HepG2 (cell line): ENCODE measurements at regions not wholly inside any gene's neighbourhood (a gene's known extent, or its start where the extent isn't known, plus 50 kb on each side); places are given as distances from the start of the nearest gene placed in this dataset.

Source experiments
- ATAC-seq: fragments of 200-7000 bp; cut with Tn5 transposase; 3 replicates; pipeline ENCODE4 v1.9.1; 2020; ENCODE audit warnings: mild to moderate bottlenecking, moderate library complexity
- BruUV-seq: library from RNA; stranded (reverse); fragments of 400-500 nt; replicated peaks from 2 replicates; lab custom pipeline; 2021; lab: Mats Ljungman, UMichigan
- CTCF ChIA-PET: fragments of 300-600 bp; formaldehyde crosslinking; extraction: SDS; loops from one replicate; lab custom pipeline; 2021; ENCODE audit warnings: low total read pairs, inconsistent platforms, low intra/inter-chr PET ratio; lab: Yijun Ruan, JAX
- POLR2A ChIA-PET: fragments of 350-600 bp; sonication (Branson Sonifier 250); formaldehyde crosslinking; loops from one replicate; lab custom pipeline; 2020; ENCODE audit warnings: antibody characterized with exemption, inconsistent platforms; lab: Yijun Ruan, JAX
- DNase-seq: peaks from one replicate; pipeline ENCODE4 v3.0.0-alpha.2; 2015; ENCODE audit warnings: low spot score
- FAIRE-seq: peaks from 3 replicates; lab custom pipeline; 2011; peaks lifted over from hg19 to GRCh38; lab: Jason Lieb, UNC
- H2AFZ ChIP-seq: one replicate; pipeline ENCODE4 v1.6.1; 2011; ENCODE audit warnings: low read length, inconsistent platforms
- H3K27ac ChIP-seq: fragments of 300-600 bp; 3 replicates; pipeline ENCODE4 v1.8.0; 2011; ENCODE audit warnings: mixed run types, mild to moderate bottlenecking, mixed read lengths, low read length, inconsistent platforms; ENCODE audit not compliant: insufficient read depth; ENCODE audit errors: extremely low read length
- H3K27me3 ChIP-seq, 2 experiments: fragments of 200-600 bp in 1 of 2; 2 replicates in 1 of 2; 3 replicates in 1 of 2; pipeline versions ENCODE4 v1.6.0 to v1.8.0; 2011; ENCODE audit warnings: low read length in 2 of 2, mild to moderate bottlenecking in 2 of 2, moderate library complexity in 2 of 2, inconsistent platforms in 1 of 2; ENCODE audit not compliant: insufficient read depth in 2 of 2, control insufficient read depth in 1 of 2
- H3K36me3 ChIP-seq, 2 experiments: fragments of 200-600 bp in 1 of 2; replicated peaks in 1 of 2; 2 replicates in 1 of 2; 3 replicates in 1 of 2; pipeline versions ENCODE4 v1.5.1 to v1.8.0; 2011; ENCODE audit warnings: low read length in 2 of 2, inconsistent platforms in 1 of 2; ENCODE audit not compliant: insufficient read depth in 2 of 2, control insufficient read depth in 1 of 2
- H3K4me1 ChIP-seq: 2 replicates; pipeline ENCODE4 v1.5.1; 2012; ENCODE audit warnings: low read length, inconsistent platforms; ENCODE audit not compliant: insufficient read depth
- H3K4me2 ChIP-seq: 2 replicates; pipeline ENCODE4 v1.6.0; 2011; ENCODE audit warnings: low read depth, low read length, inconsistent platforms
- H3K4me3 ChIP-seq, 3 experiments: fragments of 200-600 bp in 1 of 3; sonication (generic), shearing (Covaris generic) in 1 of 3; replicated peaks in 1 of 3; 2 replicates each; pipeline ENCODE4 v1.5.1; 2011 to 2016; ENCODE audit warnings: low read length in 3 of 3, inconsistent platforms in 2 of 3, low read depth in 2 of 3, mild to moderate bottlenecking in 2 of 3, control low read depth in 1 of 3, mixed read lengths in 1 of 3; ENCODE audit not compliant: insufficient read depth in 1 of 3
- H3K79me2 ChIP-seq: one replicate; pipeline ENCODE4 v1.6.1; 2011; ENCODE audit warnings: low read length, inconsistent platforms; ENCODE audit not compliant: insufficient read depth
- H3K9ac ChIP-seq: 2 replicates; pipeline ENCODE4 v1.6.0; 2011; ENCODE audit warnings: mild to moderate bottlenecking, low read depth, low read length, inconsistent platforms; ENCODE audit not compliant: insufficient read depth
- H3K9me3 ChIP-seq: 2 replicates; pipeline ENCODE4 v1.5.1; 2012; ENCODE audit warnings: mild to moderate bottlenecking, low read length
- H4K20me1 ChIP-seq: 2 replicates; pipeline ENCODE4 v1.6.0; 2011; ENCODE audit warnings: inconsistent platforms, mild to moderate bottlenecking, low read length, moderate library complexity; ENCODE audit not compliant: insufficient read depth
- CENPT ChIP-seq: sonication (generic); formaldehyde crosslinking; IDR thresholded peaks from 2 replicates; pipeline ENCODE4 v1.8.0; 2022; ENCODE audit warnings: low read depth, mild to moderate bottlenecking, moderate library complexity, missing genetic modification reagents
- CREM ChIP-seq, 2 experiments: sonication (generic) in 1 of 2; formaldehyde crosslinking in 1 of 2; IDR thresholded peaks; 2 replicates each; pipeline versions ENCODE4 v1.4.0 to v1.6.1; 2016 to 2020; ENCODE audit warnings: antibody characterized with exemption in 1 of 2, mild to moderate bottlenecking in 1 of 2, missing genetic modification reagents in 1 of 2
- FIP1L1 ChIP-seq: fragments of 200-400 bp; formaldehyde crosslinking; IDR thresholded peaks from 2 replicates; pipeline ENCODE4 v1.6.1; 2018; ENCODE audit warnings: low read depth, mild to moderate bottlenecking, low read length, moderate library complexity, borderline replicate concordance; ENCODE audit not compliant: insufficient read depth
- TFE3 ChIP-seq: IDR thresholded peaks from 2 replicates; pipeline ENCODE4 v1.6.1; 2016
- THAP11 ChIP-seq: IDR thresholded peaks from 2 replicates; pipeline ENCODE4 v1.6.1; 2016; ENCODE audit warnings: missing biosample characterization, missing genetic modification reagents
- TOE1 ChIP-seq: sonication (generic); formaldehyde crosslinking; IDR thresholded peaks from 2 replicates; pipeline ENCODE4 v1.4.0; 2020; ENCODE audit warnings: mild to moderate bottlenecking, missing genetic modification reagents
- TSC22D2 ChIP-seq: sonication (generic); formaldehyde crosslinking; IDR thresholded peaks from 2 replicates; pipeline ENCODE4 v1.5.1; 2020; ENCODE audit warnings: missing genetic modification reagents, mild to moderate bottlenecking, borderline replicate concordance
- ZNF317 ChIP-seq: sonication (generic); formaldehyde crosslinking; IDR thresholded peaks from 2 replicates; pipeline ENCODE4 v1.5.0; 2020; ENCODE audit warnings: mild to moderate bottlenecking, missing genetic modification reagents
- ZNF34 ChIP-seq: sonication (generic); formaldehyde crosslinking; IDR thresholded peaks from 2 replicates; pipeline ENCODE4 v1.4.0; 2020; ENCODE audit warnings: mild to moderate bottlenecking, missing genetic modification reagents, borderline replicate concordance
- ZNF850 ChIP-seq: sonication (generic); formaldehyde crosslinking; conservative IDR thresholded peaks from 2 replicates; pipeline ENCODE4 v1.9.0; 2021; ENCODE audit warnings: mild to moderate bottlenecking, missing genetic modification reagents
- ZSCAN12 ChIP-seq: sonication (generic); formaldehyde crosslinking; IDR thresholded peaks from 2 replicates; pipeline ENCODE4 v1.9.0; 2021; ENCODE audit warnings: mild to moderate bottlenecking, missing genetic modification reagents
- WGBS: methylation state at CpG from one replicate; pipeline ENCODE4 v1.1.6; 2017; ENCODE audit warnings: low lambda C conversion rate; 5-methylcytosine and 5-hydroxymethylcytosine counted together
- in situ Hi-C: cut with HindIII; loops from 2 replicates; pipeline ENCODE4 v1.10.0; 2017; ENCODE audit warnings: low pct_unique_long_range_greater_than_20kb; ENCODE audit not compliant: extremely low pct_ligation_motif_present
- intact Hi-C: fragments of 100-400 bp; cut with micrococcal nuclease; formaldehyde crosslinking; loops from one replicate; pipeline ENCODE4 v1.10.0; 2022; ENCODE audit not compliant: unreplicated experiment
- TF ChIP-seq, protein P1 (sequence below): sonication (generic); formaldehyde crosslinking; IDR thresholded peaks from 2 replicates; pipeline ENCODE4 v1.4.0; 2020; ENCODE audit warnings: mild to moderate bottlenecking, missing genetic modification reagents

DNA sequence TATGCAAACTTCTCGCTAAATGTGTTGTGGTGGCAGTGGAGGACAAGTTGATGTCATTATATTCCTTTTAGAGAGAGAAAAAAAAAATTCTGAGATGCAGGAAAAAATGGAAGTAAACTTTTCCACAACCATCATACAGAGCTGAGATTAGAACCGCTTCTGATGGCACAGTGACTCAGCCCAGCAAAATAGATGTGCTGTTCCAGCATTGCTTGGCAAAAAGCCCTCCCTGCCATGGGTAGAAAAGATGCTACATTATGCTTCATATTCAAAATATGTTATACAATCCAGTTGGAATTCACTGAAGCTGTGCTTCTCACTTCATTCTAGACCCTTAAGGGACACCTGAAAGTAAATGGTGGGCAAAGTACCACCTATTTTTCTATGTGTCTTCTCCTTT, 1047.6 kb upstream of the FANCL start (continued):
- TF ChIP-seq, protein P1, sequence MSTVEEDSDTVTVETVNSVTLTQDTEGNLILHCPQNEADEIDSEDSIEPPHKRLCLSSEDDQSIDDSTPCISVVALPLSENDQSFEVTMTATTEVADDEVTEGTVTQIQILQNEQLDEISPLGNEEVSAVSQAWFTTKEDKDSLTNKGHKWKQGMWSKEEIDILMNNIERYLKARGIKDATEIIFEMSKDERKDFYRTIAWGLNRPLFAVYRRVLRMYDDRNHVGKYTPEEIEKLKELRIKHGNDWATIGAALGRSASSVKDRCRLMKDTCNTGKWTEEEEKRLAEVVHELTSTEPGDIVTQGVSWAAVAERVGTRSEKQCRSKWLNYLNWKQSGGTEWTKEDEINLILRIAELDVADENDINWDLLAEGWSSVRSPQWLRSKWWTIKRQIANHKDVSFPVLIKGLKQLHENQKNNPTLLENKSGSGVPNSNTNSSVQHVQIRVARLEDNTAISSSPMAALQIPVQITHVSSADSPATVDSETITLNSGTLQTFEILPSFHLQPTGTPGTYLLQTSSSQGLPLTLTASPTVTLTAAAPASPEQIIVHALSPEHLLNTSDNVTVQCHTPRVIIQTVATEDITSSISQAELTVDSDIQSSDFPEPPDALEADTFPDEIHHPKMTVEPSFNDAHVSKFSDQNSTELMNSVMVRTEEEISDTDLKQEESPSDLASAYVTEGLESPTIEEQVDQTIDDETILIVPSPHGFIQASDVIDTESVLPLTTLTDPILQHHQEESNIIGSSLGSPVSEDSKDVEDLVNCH (CRISPR knock-in tag), result no peak
- TF ChIP-seq CENPT (CRISPR knock-in tag), result no peak
- no peak for TF ChIP-seq CREM (IDR thresholded peaks at IDR 0.05)
- no peak for TF ChIP-seq CREM (CRISPR knock-in tag; IDR thresholded peaks at IDR 0.05)
- TF ChIP-seq ZNF34 (CRISPR knock-in tag), result no peak
- TF ChIP-seq TFE3 (CRISPR knock-in tag), result no peak
- no peak for TF ChIP-seq THAP11 (CRISPR knock-in tag)

DNA sequence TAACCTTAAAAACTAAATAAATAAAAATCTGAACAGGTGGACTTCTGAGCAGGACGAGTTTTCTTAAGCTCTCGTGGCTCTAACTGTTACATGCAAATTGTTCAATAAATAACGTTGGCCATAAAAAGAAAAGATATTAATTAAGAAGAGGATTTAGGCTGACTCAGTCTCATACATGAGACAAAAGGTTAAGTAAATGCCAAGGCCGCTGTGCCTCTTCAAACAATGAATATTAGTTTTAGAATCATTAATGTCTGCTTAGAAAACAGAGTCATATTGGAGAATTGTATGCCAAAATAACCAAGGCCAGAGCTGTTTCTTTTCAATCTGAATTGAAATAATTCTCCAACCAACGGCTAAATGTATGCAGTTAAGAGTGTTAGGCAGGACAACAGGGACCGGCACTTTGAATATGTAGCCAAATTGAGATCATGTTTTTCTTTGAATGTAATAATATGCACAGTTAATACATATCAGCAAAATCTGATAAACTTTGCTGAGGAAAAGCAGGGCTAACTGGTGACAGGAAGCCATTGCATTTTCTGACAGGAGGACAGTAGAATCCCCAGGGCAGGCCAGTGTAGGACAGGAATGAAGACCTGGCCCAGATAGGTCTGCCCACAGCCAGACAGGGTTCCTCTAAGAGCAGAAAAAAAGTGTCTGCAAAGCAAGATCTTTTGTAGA, 1041.4 kb upstream of the FANCL start:
- intact Hi-C loops, result no loop called here
- no peak for TF ChIP-seq ZNF850 (CRISPR knock-in tag)
- no peak for TF ChIP-seq FIP1L1
- TF ChIP-seq TOE1, result no peak
- TF ChIP-seq TSC22D2 (CRISPR knock-in tag), result no peak
- no peak for TF ChIP-seq ZNF317
- no peak for TF ChIP-seq ZSCAN12 (CRISPR knock-in tag)
- H3K9me3 ChIP-seq, result no peaks in the 10 kb centered on the region

More for the DNA sequence above, 1041.4 kb upstream of the FANCL start:
- Histone ChIP-seq H3K9ac (no peak overlapping the region), H2AFZ (no peak overlapping the region), H4K20me1 (no peaks in the 10 kb centered on the region), H3K4me1 (no peaks in the 10 kb centered on the region), H3K4me3 (no peak overlapping the region), H3K79me2 (no peaks in the 10 kb centered on the region), H3K27me3 (no peaks in the 10 kb centered on the region), H3K27ac (no peak overlapping the region), H3K4me2 (no peak overlapping the region), H3K36me3 (no peaks in the 10 kb centered on the region)
- FAIRE-seq, result no peak
- no peak for DNase-seq
- ChIA-PET CTCF (no interaction called here), POLR2A (no interaction called here)
- in situ Hi-C loops, result no loop called here
- no TSS peak for BruUV-seq
- no peak for ATAC-seq
- 13% methylated on average over 6 of the region's 6 CpGs for WGBS
